ENCODE measurements at regions not wholly inside any gene's neighbourhood (a gene's known extent, or its start where the extent isn't known, plus 50 kb on each side); places are given as distances from the start of the nearest gene placed in this dataset.
"Not testable (repeated sequence)": the region's sequence is repeated elsewhere in the genome, so short reads cannot be mapped to it uniquely, and the experiment has no call there.

GRCh38 chr1:53399370-53400133 lies 59.6 kb upstream of the DMRTB1 start:
- DNase-seq = not testable (repeated sequence)

DNA sequence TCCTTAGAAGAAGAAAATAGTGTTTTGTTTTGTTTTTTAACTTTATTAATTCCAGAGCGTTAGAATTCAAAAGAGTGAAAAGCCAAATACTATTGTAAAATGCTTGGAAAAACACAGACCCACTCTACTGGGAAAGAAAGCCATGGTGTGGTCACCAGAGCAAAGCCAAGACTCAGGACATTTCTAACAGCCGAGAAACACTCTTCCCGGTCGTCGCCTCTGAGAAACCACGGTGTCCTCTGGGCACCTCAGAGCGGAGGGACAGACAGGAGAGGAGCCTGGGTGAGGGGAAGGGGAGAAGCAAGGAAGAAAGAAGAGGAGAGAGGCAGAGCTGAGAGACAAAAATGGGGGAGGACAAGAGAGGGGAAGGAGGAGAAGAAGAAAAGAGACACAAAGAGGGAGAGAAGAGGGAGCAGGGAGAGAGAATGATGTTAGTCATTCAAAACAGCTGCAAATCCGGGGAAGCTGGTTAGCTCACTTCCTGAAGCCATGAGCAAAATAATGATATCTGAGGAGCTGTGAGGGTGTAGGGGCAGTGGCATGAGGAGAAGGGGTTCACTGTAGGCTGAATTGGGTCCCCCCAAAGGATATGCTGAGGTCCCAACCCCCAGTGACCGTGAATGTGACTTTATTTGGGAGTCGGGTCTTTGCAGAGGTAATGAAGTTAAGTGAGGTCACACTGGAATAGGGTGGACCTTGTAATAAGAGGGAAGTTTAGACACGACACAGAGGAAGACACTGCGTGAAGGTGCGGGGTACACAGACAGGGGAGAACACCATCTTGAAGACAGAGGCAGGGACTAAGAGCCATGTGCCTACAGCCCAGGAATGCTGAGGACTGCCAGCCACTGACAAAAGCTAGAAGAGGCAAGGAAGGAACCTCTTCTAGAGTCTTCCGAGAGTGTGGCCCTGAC lies 58.2 kb upstream of the DMRTB1 start:
- no peak for DNase-seq

DNA sequence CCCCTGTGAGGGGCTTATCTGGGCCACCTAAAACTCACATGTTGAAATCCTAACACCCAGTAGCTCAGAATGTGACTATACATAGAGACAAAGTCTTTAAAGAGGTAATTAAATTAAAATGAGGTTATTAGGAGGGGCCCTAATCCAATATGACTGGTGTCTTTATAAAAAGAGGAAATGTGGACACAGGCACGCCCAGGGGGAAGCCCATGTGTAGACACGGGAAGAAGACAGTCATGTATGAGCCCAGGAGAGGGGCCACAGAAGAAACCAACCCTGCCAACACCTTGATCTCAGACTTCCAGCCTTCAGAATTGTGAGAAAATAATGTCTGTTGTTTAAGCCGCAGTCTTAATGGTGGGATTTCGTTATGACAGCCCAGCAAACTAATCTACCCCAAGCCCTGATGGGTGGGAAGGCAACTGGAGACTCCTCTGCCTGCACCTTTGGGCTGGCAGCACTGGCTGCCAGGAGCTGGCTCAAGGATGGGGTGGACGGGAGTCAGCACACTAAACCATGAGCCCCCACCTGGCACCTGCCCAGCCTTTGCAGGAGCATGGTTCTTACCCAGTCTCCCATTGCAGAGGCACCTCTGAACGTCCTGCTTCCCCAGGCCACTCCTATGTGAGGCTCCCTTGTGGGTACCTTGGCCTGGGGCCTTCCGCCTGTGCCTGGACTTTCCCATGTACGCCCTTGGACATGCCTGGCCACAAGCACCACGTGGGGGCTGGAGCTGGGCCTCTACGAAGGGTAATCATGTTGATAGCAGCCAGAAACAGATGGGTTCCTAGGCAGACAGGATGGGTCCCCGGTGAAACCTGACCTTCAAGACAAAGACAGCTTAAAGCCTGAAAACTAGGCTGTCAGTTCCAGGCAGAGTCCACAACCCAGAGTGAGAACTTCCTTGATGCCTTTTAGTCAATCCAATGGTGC lies 57.1 kb upstream of the DMRTB1 start:
- DNase-seq = no peak

DNA sequence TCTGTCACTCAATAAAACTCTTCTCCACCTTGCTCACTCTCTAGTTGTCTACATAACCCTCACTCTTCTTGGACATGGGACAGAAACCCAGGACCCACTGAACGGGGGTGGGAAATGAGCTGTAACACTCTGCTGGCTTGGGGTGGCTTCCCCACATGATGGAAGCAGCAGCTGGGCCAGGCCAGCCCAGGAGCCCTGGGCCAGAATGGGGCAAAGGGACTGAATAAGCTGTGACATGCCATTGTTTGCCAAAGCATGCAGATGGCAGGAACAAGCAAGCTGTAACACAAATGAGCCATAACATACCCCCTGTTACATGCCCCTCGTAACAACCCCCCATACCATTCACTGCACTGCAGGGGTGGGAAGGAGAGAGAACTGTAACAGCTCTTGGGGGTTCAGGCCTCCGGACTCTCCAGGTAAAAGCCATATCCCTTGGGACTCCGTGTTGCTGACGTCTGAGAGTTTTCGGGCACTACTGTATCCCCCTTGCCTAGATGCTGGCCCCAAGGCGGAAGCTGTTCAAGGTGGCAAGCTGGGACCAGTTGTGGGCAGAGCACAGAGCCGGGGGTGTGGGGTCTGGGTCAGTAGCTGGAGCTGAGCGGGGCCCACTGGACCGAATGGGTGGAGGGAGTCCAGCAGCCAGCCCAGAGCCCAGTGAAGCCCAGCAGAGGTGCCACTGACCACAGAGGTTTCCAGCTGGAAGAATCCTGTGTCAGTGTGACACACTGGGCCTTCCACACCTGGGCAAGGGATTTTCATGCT lies 56.1 kb upstream of the DMRTB1 start:
- no peak for DNase-seq

GRCh38 chr1:53405737-53406136 lies 53.5 kb upstream of the DMRTB1 start:
- DNase-seq = no peak

DNA sequence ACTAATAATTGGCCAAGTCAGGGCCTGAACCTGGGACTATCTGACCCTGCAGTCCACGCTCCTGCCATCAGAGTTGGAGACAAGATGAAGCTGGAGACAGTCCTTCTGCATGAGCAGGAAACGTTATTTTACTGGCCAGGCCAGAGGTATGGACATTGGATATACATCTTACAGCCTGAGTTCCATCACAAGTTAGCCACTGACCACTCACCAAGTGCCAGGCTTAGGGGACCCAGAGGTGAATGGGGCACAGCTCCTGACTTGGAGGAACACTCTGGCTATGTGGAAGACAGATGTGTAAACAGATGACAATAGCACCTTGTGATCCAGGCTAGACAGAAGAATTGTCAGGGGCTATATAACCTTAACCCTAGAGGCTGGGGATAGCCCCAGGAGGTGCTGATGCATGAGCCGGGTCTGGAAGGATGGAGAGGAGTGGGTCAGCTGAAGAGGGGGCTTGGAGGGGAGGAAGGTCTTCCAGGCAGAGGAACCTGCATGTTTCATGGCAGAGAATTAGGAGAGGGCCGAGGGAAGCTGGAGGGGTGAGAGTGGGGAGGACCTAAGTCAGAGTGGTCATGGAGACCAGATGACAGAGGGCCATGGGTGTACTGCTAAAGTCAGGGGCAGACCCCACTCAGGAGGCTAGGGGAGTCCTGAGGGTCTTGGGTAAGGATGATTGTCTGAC lies 52.5 kb upstream of the DMRTB1 start:
- DNase-seq = no peak

GRCh38 chr1:53408013-53408754 lies 51.0 kb upstream of the DMRTB1 start:
- no peak for DNase-seq

- DNase-seq = no peak
Observed at GRCh38 chr1:53408755-53409129, 50.5 kb upstream of the DMRTB1 start.

DNA sequence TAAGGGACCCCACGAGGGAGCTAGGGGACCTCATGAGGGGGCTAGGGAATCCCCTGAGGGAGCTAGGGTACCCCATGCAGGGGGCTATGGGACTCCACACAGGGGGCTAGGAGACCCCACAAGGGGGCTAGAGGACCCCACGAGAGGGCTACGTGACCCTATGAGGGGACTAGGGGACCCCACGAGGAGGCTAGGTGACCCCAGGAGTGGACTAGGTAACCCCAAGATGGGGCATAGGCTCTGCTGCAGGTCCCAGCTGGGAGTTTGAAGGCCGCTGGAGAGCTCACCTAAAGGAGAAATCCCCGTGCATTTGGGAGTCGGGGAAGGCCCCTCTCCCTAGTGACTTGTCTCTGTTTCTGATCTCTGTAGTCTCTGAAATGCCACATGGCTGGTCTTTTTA lies 50.0 kb upstream of the DMRTB1 start:
- no peak for DNase-seq
